Ectodermal cell (in vitro differentiated cells): ENCODE measurements at regions not wholly inside any gene's neighbourhood (a gene's known extent, or its start where the extent isn't known, plus 50 kb on each side); places are given as distances from the start of the nearest gene placed in this dataset.

Experiments
- H3K27ac ChIP-seq: 2 replicates; pipeline ENCODE4 v1.7.0; 2013; ENCODE audit warnings: mild to moderate bottlenecking, low read depth, low read length; ENCODE audit not compliant: insufficient read depth, poor library complexity, severe bottlenecking
- H3K27me3 ChIP-seq: 2 replicates; pipeline ENCODE4 v1.7.0; 2013; ENCODE audit warnings: mild to moderate bottlenecking, low read length; ENCODE audit not compliant: insufficient read depth, control insufficient read depth, poor library complexity, severe bottlenecking
- H3K36me3 ChIP-seq: one replicate; pipeline ENCODE4 v1.7.0; 2013; ENCODE audit warnings: low read length; ENCODE audit not compliant: control insufficient read depth, insufficient read depth
- H3K4me1 ChIP-seq: one replicate; pipeline ENCODE4 v1.7.0; 2013; ENCODE audit warnings: low read length; ENCODE audit not compliant: control insufficient read depth, insufficient read depth
- H3K4me3 ChIP-seq: 2 replicates; pipeline ENCODE4 v1.7.0; 2013; ENCODE audit warnings: low read depth, low read length, control low read depth; ENCODE audit not compliant: insufficient read depth
- H3K9me3 ChIP-seq: 2 replicates; pipeline ENCODE4 v1.7.0; 2013; ENCODE audit warnings: mild to moderate bottlenecking, low read length, moderate library complexity; ENCODE audit not compliant: control insufficient read depth
- WGBS, 2 experiments: methylation state at CpG; one replicate each; pipeline ENCODE4 v1.1.7; 2013; ENCODE audit warnings: missing lambda C conversion rate in 2 of 2; 5-methylcytosine and 5-hydroxymethylcytosine counted together

DNA sequence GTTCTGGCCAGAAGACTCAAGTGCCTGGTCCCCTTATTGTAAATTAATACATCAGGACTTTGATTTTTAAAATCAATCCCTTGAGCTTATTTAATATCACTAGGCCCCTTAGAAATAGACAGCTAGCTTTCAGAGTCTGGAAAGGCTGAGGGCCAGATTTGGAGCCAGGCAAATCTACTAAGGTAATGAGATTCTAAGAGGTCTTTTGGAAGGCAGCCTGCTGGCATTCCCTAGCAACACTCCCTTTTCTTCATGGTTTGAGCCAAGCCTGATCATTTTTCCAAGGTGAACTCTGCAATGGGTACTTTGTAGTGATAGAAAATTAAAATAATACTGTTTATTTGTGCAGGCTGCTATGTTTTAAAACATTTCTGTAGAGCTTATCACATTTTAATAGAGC lies 378.5 kb downstream of the FAT4 start:
- no peaks in the 10 kb centered on the region for H3K27me3 ChIP-seq
- no peaks in the 10 kb centered on the region for H3K36me3 ChIP-seq
- no peaks in the 10 kb centered on the region for H3K9me3 ChIP-seq
- no peak overlapping the region for H3K4me3 ChIP-seq
- H3K4me1 ChIP-seq = no peaks in the 10 kb centered on the region
- H3K27ac ChIP-seq = no peak overlapping the region

- H3K4me1 ChIP-seq = no peaks in the 10 kb centered on the region
- no peaks in the 10 kb centered on the region for H3K36me3 ChIP-seq
- no peak overlapping the region for H3K27ac ChIP-seq
- H3K9me3 ChIP-seq = no peaks in the 10 kb centered on the region
- no peak overlapping the region for H3K4me3 ChIP-seq
- no peaks in the 10 kb centered on the region for H3K27me3 ChIP-seq
Observed at GRCh38 chr4:125702406-125702805, 387.7 kb downstream of the FAT4 start.

DNA sequence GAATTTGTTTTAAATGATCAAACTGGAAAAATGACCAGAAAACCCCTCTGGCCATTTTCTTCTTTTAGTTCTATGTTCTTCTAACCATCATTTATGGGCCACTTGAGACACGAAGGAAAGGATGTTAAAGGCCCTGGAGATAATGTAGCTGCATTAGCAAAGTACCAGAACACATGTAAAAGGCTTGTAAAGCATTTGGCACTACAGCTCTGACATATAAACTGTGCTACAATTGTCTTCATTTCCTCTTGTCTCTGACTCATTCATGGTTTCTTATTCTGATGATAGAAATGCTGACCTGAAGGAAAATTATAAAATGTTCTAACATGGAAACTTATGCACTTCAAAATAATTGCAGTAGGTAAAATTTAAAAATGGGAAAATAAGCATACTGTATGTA lies 388.7 kb downstream of the FAT4 start:
- Histone ChIP-seq H3K4me1 (no peaks in the 10 kb centered on the region), H3K27me3 (no peaks in the 10 kb centered on the region), H3K9me3 (no peaks in the 10 kb centered on the region), H3K36me3 (no peaks in the 10 kb centered on the region), H3K27ac (no peak overlapping the region), H3K4me3 (no peak overlapping the region)
- WGBS, 2 experiments = 93% methylated on average over 1 of the region's 1 CpG; no CpG with 5 or more reads in 1 of the 2 experiments

- WGBS, 2 experiments = no CpG with 5 or more reads among the region's 3 CpGs
- Histone ChIP-seq H3K4me1 (no peaks in the 10 kb centered on the region), H3K27ac (no peak overlapping the region), H3K9me3 (no peaks in the 10 kb centered on the region), H3K36me3 (no peaks in the 10 kb centered on the region), H3K4me3 (no peak overlapping the region), H3K27me3 (no peaks in the 10 kb centered on the region)
Observed at GRCh38 chr4:125704726-125705125, 390.0 kb downstream of the FAT4 start.

DNA sequence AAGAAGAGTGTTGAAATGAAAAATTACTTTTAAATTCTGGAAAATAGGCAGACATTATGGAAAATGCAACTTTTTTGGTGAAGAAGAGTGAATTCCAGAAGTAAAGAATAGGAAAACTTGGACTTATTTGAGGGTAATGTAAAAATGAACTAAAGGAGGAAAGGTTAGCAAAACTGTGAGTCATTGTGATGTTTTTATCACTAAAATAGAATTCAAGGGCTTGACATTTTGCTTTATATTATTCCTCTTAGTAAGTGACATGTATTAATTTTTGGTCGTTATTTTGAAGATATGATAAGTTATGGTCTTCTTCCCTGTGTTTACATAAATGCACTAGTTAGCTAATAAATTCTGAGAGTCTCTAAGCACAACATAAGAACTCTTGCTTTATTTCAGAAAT lies 390.9 kb downstream of the FAT4 start:
- H3K27me3 ChIP-seq = no peaks in the 10 kb centered on the region
- no peaks in the 10 kb centered on the region for H3K4me1 ChIP-seq
- no peak overlapping the region for H3K4me3 ChIP-seq
- no peaks in the 10 kb centered on the region for H3K9me3 ChIP-seq
- H3K27ac ChIP-seq = no peak overlapping the region
- no peaks in the 10 kb centered on the region for H3K36me3 ChIP-seq
- 100% methylated on average over 1 of the region's 1 CpG; no CpG with 5 or more reads in 1 of the 2 experiments for WGBS, 2 experiments

DNA sequence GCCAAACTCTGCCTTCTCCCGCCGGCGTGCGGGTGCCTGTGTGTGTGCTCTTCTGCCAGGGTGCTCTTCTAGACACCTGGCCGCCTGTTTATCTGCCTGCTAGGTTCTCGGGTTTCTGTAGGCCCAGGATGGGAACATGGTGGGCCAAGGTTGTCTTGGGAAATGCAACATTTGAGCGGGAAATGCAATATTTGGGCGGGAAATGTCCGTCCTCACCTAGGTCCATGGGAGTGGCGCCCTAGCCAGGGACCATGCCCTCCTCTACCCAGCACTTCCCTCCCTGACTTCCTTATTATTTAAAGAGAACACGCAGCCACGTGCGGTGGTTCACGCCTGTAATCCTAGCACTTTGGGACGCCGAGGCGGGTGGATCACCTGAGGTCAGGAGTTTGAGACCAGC lies 392.6 kb downstream of the FAT4 start:
- H3K4me1 ChIP-seq = no peaks in the 10 kb centered on the region
- no peak overlapping the region for H3K27ac ChIP-seq
- H3K36me3 ChIP-seq = no peaks in the 10 kb centered on the region
- H3K9me3 ChIP-seq = no peaks in the 10 kb centered on the region
- H3K27me3 ChIP-seq = no peaks in the 10 kb centered on the region
- H3K4me3 ChIP-seq = no peak overlapping the region
- WGBS, 2 experiments = 94 to 95% methylated on average over 17 of the region's 17 CpGs

DNA sequence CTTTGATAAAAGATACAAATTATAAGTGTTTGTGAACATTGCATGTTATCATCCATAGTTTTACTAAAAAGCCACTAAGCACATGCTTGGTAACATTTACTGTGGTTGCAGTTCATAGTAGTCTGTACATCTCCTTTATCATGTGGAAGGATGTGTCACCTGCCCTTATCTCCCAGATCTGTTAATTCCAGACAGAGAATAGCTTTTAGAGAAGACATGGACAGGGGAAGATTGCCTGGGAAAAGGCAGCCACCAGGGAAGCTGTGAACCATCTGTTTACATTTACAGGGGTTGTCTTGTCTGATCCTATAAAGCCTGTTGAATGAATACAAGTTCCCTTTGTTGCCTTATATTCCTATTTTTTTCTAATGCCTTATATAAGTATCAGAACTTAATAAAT lies 396.0 kb downstream of the FAT4 start:
- Histone ChIP-seq H3K9me3 (no peaks in the 10 kb centered on the region), H3K27ac (no peak overlapping the region), H3K4me1 (no peaks in the 10 kb centered on the region), H3K4me3 (no peak overlapping the region), H3K27me3 (no peaks in the 10 kb centered on the region), H3K36me3 (no peaks in the 10 kb centered on the region)

DNA sequence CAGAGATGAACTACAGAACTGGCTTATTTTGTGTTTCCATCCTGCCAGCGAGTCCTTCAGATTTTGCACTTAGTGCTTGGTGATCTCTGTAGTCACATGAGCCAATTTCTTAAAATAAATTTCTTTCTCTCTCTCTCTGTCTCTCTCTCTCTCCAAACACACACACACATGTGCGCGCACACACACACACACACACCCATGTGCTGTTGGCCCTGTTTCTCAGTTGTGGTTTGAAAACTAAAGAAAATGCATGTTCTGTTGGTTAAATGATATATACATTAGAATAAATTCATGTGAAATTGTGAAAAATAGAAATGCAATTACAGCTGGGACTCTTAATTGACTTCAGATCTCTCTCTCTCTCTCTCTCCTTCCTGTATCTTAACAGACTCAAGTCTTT lies 399.3 kb downstream of the FAT4 start:
- Histone ChIP-seq H3K27me3 (no peaks in the 10 kb centered on the region), H3K9me3 (no peaks in the 10 kb centered on the region), H3K36me3 (no peaks in the 10 kb centered on the region), H3K4me1 (no peaks in the 10 kb centered on the region), H3K27ac (no peak overlapping the region), H3K4me3 (no peak overlapping the region)
- 92 to 97% methylated on average over 1 to 3 of the region's 3 CpGs for WGBS, 2 experiments

- no peaks in the 10 kb centered on the region for H3K36me3 ChIP-seq
- H3K9me3 ChIP-seq = no peaks in the 10 kb centered on the region
- no peaks in the 10 kb centered on the region for H3K27me3 ChIP-seq
- no peaks in the 10 kb centered on the region for H3K4me1 ChIP-seq
- no peak overlapping the region for H3K27ac ChIP-seq
- no peak overlapping the region for H3K4me3 ChIP-seq
Observed at GRCh38 chr4:125714845-125715244, 400.1 kb downstream of the FAT4 start.

DNA sequence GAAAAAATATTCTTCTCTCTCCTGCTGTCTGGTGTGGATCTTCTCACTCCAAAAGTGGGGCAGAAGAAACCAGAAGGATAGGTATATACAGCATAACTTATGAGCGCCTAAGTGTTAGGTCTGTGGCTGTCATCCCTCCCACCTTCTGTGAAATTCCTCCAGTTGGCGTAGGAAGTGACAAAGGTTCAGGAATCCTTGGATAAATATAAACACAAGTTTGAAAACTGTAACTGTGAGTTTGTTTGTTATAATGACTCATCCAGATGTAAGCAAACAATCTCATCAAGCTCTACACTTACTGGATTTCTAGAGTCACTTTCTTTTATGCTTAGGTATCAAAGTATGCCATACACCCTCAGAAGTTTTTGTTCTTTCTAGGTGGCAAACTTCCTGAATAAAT lies 405.2 kb downstream of the FAT4 start:
- H3K27ac ChIP-seq = no peak overlapping the region
- no peak overlapping the region for H3K4me3 ChIP-seq
- no peaks in the 10 kb centered on the region for H3K4me1 ChIP-seq
- no peaks in the 10 kb centered on the region for H3K36me3 ChIP-seq
- no peaks in the 10 kb centered on the region for H3K27me3 ChIP-seq
- WGBS, 2 experiments = 92 to 96% methylated on average over 2 of the region's 2 CpGs
- no peaks in the 10 kb centered on the region for H3K9me3 ChIP-seq

GRCh38 chr4:125722009-125722408 lies 407.3 kb downstream of the FAT4 start:
- H3K27ac ChIP-seq = no peak overlapping the region
- 100% methylated on average over 2 of the region's 2 CpGs for WGBS, 2 experiments
- H3K27me3 ChIP-seq = no peaks in the 10 kb centered on the region
- no peaks in the 10 kb centered on the region for H3K36me3 ChIP-seq
- H3K4me1 ChIP-seq = no peaks in the 10 kb centered on the region
- H3K9me3 ChIP-seq = no peaks in the 10 kb centered on the region
- H3K4me3 ChIP-seq = no peak overlapping the region
